Activated naive CD4-positive, alpha-beta T cell treated with anti-CD3 and anti-CD28 coated beads, Interleukin-2, amount 50 U/mL, for 24 hours (primary cell): ENCODE measurements at regions not wholly inside any gene's neighbourhood (a gene's known extent, or its start where the extent isn't known, plus 50 kb on each side); places are given as distances from the start of the nearest gene placed in this dataset.

ENCODE experiments used
- H3K27ac Mint-ChIP-seq: one replicate; pipeline ENCODE4 v1.8.0; 2021; ENCODE audit warnings: mild to moderate bottlenecking, mixed read lengths
- H3K27me3 Mint-ChIP-seq: one replicate; pipeline ENCODE4 v1.8.0; 2021; ENCODE audit warnings: mixed read lengths
- H3K36me3 Mint-ChIP-seq: one replicate; pipeline ENCODE4 v1.8.0; 2021; ENCODE audit warnings: mixed read lengths
- H3K4me1 Mint-ChIP-seq: one replicate; pipeline ENCODE4 v1.8.0; 2021; ENCODE audit warnings: mixed read lengths
- H3K4me3 Mint-ChIP-seq: one replicate; pipeline ENCODE4 v1.8.0; 2021; ENCODE audit warnings: mild to moderate bottlenecking, mixed read lengths
- H3K9me3 Mint-ChIP-seq: one replicate; pipeline ENCODE4 v1.8.0; 2021; ENCODE audit warnings: mixed read lengths

GRCh38 chr3:182621435-182622240, 171.7 kb upstream of the ATP11B start:
- H3K36me3 Mint-ChIP-seq: no peaks in the 10 kb centered on the region
- no peaks in the 10 kb centered on the region for H3K4me1 Mint-ChIP-seq
- peaks cover 6% of the 10 kb centered on the region for H3K27me3 Mint-ChIP-seq
- H3K27ac Mint-ChIP-seq: no peak overlapping the region
- H3K9me3 Mint-ChIP-seq: no peaks in the 10 kb centered on the region
- H3K4me3 Mint-ChIP-seq: no peak overlapping the region

DNA sequence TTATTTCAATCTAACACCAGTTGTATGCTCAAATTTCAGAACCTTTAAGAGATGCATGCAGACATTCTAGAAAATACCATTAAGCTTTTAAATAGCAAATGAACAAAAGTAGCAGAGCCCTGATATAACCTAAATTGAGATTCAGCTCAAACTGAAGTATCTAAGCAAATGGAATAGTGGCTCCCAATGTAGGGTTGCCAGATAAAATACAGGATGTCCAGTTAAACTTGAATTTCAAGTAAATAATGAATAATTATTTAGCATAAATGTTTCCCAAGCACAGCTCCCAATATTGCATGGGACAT, 171.1 kb upstream of the ATP11B start:
- H3K9me3 Mint-ChIP-seq: no peaks in the 10 kb centered on the region
- no peak overlapping the region for H3K27ac Mint-ChIP-seq
- no peaks in the 10 kb centered on the region for H3K4me1 Mint-ChIP-seq
- H3K36me3 Mint-ChIP-seq: no peaks in the 10 kb centered on the region
- peaks cover 6% of the 10 kb centered on the region for H3K27me3 Mint-ChIP-seq
- H3K4me3 Mint-ChIP-seq: no peak overlapping the region

- H3K27ac Mint-ChIP-seq: no peak overlapping the region
Measured at GRCh38 chr3:182626484-182627467, 166.5 kb upstream of the ATP11B start.

DNA sequence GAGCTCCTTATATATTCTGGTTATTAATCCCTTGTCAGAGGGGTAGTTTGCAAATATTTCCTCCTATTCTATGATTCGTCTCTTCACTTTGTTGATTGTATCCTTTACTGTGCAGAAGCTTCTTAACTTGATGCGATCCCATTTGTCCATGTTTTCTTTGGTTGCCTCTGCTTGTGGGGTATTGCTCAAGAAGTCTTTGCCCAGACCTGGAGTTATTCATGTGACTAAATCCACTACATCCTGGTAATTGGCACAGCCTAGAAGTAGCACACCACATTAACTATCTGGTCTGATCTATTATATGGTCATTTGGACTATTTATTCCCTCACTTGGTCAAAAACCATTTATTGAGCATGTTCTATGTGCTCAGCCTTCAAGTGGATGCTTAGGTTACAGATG, 164.8 kb upstream of the ATP11B start:
- Mint-ChIP-seq H3K4me3 (no peak overlapping the region), H3K27me3 (peaks cover 3% of the 10 kb centered on the region), H3K27ac (no peak overlapping the region), H3K9me3 (no peaks in the 10 kb centered on the region), H3K36me3 (no peaks in the 10 kb centered on the region), H3K4me1 (no peaks in the 10 kb centered on the region)

More at GRCh38 chr3:182626484-182627467, 166.5 kb upstream of the ATP11B start:
- no peaks in the 10 kb centered on the region for H3K4me1 Mint-ChIP-seq
- H3K9me3 Mint-ChIP-seq: no peaks in the 10 kb centered on the region
- H3K36me3 Mint-ChIP-seq: no peaks in the 10 kb centered on the region
- H3K4me3 Mint-ChIP-seq: no peak overlapping the region
- peaks cover 3% of the 10 kb centered on the region for H3K27me3 Mint-ChIP-seq

GRCh38 chr3:182629521-182629920, 163.8 kb upstream of the ATP11B start:
- H3K9me3 Mint-ChIP-seq: no peaks in the 10 kb centered on the region
- H3K27ac Mint-ChIP-seq: no peak overlapping the region
- H3K36me3 Mint-ChIP-seq: no peaks in the 10 kb centered on the region
- peaks cover 3% of the 10 kb centered on the region for H3K27me3 Mint-ChIP-seq
- H3K4me3 Mint-ChIP-seq: no peak overlapping the region
- H3K4me1 Mint-ChIP-seq: no peaks in the 10 kb centered on the region

DNA sequence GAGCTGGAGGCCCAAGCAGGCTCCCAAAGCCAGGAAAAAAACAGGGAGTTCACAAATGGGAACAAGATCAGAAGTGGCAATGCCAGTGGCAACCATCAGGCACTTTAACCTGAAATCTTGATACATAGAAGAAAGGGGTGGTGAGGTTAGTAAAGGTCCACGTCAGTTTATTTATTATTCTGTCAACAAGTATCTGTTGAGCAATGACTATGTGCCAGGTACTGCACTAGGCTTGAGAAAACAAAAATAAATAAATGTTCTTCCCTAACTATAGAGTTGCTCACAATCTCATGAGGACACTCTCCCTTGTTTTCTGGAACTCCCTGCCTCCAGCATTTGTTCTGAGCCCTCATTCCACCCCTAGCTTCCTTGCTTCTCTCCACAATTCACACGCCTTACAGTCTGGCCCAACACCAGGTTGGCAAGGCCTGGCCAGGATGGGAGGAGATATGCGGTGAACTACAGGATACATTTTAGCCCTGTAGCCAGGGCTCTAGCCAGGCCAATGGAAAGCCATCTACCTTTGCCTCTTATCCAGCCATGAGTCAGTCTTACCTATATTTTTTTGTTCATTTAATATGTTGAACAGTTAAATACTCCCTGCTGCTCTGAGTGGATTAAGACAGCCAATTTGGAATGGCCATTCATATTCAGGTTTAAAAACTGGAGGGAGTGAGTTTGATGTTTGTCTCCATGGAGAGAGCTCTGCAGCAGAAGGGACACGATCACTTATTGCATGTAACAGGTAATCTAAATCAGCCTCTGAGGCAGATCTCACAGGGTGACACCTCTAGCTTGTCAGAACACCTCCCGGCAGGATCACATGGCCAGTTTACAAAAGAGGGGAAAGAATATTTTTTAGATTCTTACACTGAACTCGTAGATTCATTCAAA, 161.9 kb upstream of the ATP11B start:
- Mint-ChIP-seq H3K9me3 (no peaks in the 10 kb centered on the region), H3K4me3 (no peak overlapping the region), H3K27ac (no peak overlapping the region), H3K36me3 (no peaks in the 10 kb centered on the region), H3K4me1 (no peaks in the 10 kb centered on the region), H3K27me3 (peaks cover 5% of the 10 kb centered on the region)

- H3K27me3 Mint-ChIP-seq: peaks cover 5% of the 10 kb centered on the region
- H3K4me3 Mint-ChIP-seq: no peak overlapping the region
- H3K27ac Mint-ChIP-seq: no peak overlapping the region
- H3K9me3 Mint-ChIP-seq: no peaks in the 10 kb centered on the region
- no peaks in the 10 kb centered on the region for H3K36me3 Mint-ChIP-seq
- no peaks in the 10 kb centered on the region for H3K4me1 Mint-ChIP-seq
Measured at GRCh38 chr3:182632077-182632393, 161.3 kb upstream of the ATP11B start.

DNA sequence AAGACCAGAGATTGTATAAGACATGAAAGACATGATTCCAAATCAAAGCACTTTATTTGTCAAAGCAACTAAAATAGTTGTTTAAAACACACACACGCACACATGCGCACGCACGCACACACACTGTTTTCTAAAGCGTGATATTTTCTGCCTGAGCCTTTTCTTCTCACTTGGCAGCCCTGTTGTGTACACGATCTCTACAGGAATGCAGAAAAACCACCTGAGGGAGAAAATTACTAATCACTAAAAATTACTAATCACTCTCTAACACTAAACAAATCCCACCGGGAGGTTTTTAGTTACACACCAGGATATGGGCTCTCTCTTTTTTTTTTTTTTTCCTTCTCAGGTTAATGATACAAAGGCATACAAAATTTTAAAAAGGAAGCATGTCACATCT, 160.1 kb upstream of the ATP11B start:
- H3K9me3 Mint-ChIP-seq: no peaks in the 10 kb centered on the region
- peaks cover 5% of the 10 kb centered on the region for H3K27me3 Mint-ChIP-seq
- no peak overlapping the region for H3K27ac Mint-ChIP-seq
- no peaks in the 10 kb centered on the region for H3K36me3 Mint-ChIP-seq
- no peaks in the 10 kb centered on the region for H3K4me1 Mint-ChIP-seq
- H3K4me3 Mint-ChIP-seq: no peak overlapping the region

DNA sequence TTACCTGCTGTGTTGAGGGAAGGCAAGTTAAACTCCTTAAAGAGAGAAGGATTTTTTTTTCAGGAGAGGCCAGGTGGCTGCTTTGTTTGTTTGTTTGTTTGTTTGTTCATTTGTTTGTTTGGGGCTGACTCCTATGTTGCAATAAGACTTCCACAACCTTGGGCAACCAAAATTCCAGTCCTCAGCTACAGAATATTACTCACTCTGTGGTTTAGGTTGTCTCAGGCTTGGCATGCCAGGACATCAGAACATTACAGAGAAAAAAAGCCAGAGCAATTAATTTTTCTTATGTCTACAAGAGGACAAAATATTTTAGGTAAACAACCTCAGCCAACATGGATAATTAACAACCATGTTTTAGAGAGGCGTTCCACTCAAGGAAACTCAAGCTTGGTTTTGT, 156.7 kb upstream of the ATP11B start:
- Mint-ChIP-seq H3K36me3 (no peaks in the 10 kb centered on the region), H3K27me3 (peaks cover 10% of the 10 kb centered on the region), H3K9me3 (no peaks in the 10 kb centered on the region), H3K4me1 (no peaks in the 10 kb centered on the region), H3K4me3 (no peak overlapping the region), H3K27ac (no peak overlapping the region)

GRCh38 chr3:182637350-182638110, 155.8 kb upstream of the ATP11B start:
- Mint-ChIP-seq H3K27ac (no peak overlapping the region), H3K9me3 (no peaks in the 10 kb centered on the region), H3K4me3 (no peak overlapping the region), H3K36me3 (no peaks in the 10 kb centered on the region), H3K27me3 (peaks cover 10% of the 10 kb centered on the region), H3K4me1 (no peaks in the 10 kb centered on the region)

DNA sequence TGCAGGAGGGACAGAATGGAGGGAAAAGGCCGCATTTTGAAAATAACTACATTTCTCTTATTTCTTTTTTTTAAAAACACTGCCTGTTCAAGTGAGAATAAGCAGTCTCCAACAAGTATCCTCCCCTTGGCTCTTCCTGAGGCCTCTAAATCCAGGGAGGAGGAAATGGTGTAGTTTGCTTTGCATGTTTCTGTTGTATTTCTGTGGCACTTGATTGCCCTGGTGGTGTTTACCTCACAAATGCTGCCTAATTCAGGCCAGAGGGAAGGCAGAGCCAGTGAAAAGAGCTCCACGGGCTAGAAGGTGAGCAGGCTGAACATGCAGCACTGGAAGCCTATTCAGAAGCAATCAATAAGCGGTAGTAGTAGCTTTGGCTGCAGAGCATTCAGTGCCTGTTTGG, 149.3 kb upstream of the ATP11B start:
- Mint-ChIP-seq H3K4me3 (no peak overlapping the region), H3K27me3 (peaks cover 7% of the 10 kb centered on the region), H3K36me3 (no peaks in the 10 kb centered on the region), H3K27ac (no peak overlapping the region), H3K4me1 (no peaks in the 10 kb centered on the region), H3K9me3 (no peaks in the 10 kb centered on the region)

DNA sequence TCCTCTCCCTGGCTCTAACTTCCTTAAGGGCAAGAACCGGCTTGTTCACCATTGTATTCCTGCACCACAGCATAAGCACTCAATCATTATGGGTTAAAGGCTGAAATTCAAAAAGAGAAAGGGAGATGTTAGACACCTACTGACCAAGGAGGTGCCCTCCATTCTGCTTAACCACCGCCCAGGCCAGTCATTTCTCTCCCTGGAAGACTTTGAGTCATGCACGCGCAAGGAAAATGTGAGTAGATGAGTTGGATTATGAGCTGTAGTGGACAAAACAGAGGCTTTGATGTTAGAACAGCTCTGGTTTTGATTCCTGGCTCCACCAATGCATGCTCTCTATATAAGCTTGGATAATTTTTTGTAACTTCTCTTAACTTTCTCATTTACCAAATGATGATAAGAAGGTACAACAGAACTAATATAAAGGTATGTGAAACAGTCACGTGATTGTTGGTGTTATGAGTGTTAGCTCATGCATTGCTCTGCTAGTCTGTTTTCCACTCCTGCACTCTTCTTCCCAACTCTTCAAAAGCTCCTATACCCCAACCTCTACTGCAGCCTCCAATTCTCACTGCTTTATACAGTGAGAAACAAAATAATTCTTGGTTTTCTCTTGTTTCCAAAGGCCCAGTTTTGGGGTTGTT, 148.4 kb upstream of the ATP11B start:
- Mint-ChIP-seq H3K4me1 (no peaks in the 10 kb centered on the region), H3K27me3 (peaks cover 7% of the 10 kb centered on the region), H3K27ac (no peak overlapping the region), H3K36me3 (no peaks in the 10 kb centered on the region), H3K4me3 (no peak overlapping the region), H3K9me3 (no peaks in the 10 kb centered on the region)

DNA sequence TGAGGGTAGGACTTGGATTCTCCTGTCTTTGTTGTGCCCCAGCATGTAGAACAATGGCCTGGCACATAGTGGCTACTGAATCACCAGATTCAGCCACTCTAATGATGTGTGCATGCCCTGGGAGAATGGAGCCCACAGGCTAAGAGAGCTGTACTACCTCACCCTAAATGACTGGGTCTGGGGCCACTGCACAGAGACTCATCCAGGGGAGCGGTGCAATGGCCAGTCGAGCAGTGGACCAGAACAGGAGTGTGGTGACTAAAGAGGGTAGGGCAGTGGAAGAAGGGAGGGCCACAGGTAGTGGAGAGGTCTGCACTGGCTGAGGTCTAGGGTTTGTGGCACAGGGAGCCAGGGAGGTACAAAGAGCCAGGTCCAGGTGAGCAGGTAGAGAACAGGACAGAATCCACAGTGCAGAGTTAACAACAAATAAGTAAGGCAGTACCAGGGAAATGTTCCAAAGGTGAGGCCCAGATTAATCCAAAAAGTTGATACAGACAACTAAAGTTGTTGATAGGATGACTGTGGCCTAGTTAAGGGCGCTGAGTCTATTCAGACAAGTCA, 142.7 kb upstream of the ATP11B start:
- Mint-ChIP-seq H3K4me3 (no peak overlapping the region), H3K27me3 (peaks cover 10% of the 10 kb centered on the region), H3K9me3 (peaks cover 4% of the 10 kb centered on the region), H3K27ac (no peak overlapping the region), H3K4me1 (no peaks in the 10 kb centered on the region), H3K36me3 (no peaks in the 10 kb centered on the region)

- Mint-ChIP-seq H3K4me3 (no peak overlapping the region), H3K27ac (no peak overlapping the region), H3K9me3 (peaks cover 4% of the 10 kb centered on the region), H3K27me3 (peaks cover 8% of the 10 kb centered on the region), H3K4me1 (no peaks in the 10 kb centered on the region), H3K36me3 (no peaks in the 10 kb centered on the region)
Measured at GRCh38 chr3:182651461-182651860, 141.8 kb upstream of the ATP11B start.
